ENCODE measurements at regions not wholly inside any gene's neighbourhood (a gene's known extent, or its start where the extent isn't known, plus 50 kb on each side); places are given as distances from the start of the nearest gene placed in this dataset.

- no peak for DNase-seq
These were observed 73.9 kb downstream of the TEX29 start for GRCh38 chr13:111394211-111394922.

GRCh38 chr13:111395511-111396393, 75.3 kb downstream of the TEX29 start:
- DNase-seq, result no peak

- DNase-seq, result no peak
These were observed 76.0 kb downstream of the TEX29 start for GRCh38 chr13:111396457-111396856.

GRCh38 chr13:111397202-111397880, 76.9 kb downstream of the TEX29 start:
- no peak for DNase-seq

GRCh38 chr13:111398196-111398595, 77.8 kb downstream of the TEX29 start:
- no peak for DNase-seq

GRCh38 chr13:111398715-111399299, 78.4 kb downstream of the TEX29 start:
- DNase-seq, result no peak

- DNase-seq, result no peak
These were observed 78.9 kb downstream of the TEX29 start for GRCh38 chr13:111399334-111399733.

- no peak for DNase-seq
These were observed 79.5 kb downstream of the TEX29 start for GRCh38 chr13:111399776-111400538.

- no peak for DNase-seq
These were observed 80.7 kb downstream of the TEX29 start for GRCh38 chr13:111401151-111401550.

GRCh38 chr13:111401755-111402154, 81.3 kb downstream of the TEX29 start:
- no peak for DNase-seq

GRCh38 chr13:111402441-111402840, 82.0 kb downstream of the TEX29 start:
- no peak for DNase-seq

GRCh38 chr13:111403266-111403665, 82.8 kb downstream of the TEX29 start:
- DNase-seq, result no peak

GRCh38 chr13:111404746-111405145, 84.3 kb downstream of the TEX29 start:
- DNase-seq, result no peak

GRCh38 chr13:111406636-111407035, 86.2 kb downstream of the TEX29 start:
- no peak for DNase-seq

GRCh38 chr13:111407381-111408131, 87.1 kb downstream of the TEX29 start:
- no peak for DNase-seq

GRCh38 chr13:111409413-111409812, 89.0 kb downstream of the TEX29 start:
- DNase-seq, result no peak

- no peak for DNase-seq
These were observed 90.0 kb downstream of the TEX29 start for GRCh38 chr13:111410232-111411021.

- DNase-seq, result no peak
These were observed 90.9 kb downstream of the TEX29 start for GRCh38 chr13:111411151-111411858.

- no peak for DNase-seq
These were observed 91.6 kb downstream of the TEX29 start for GRCh38 chr13:111411919-111412650.

Data from AML-193 (cell line).